Activated CD8-positive, alpha-beta memory T cell treated with anti-CD3 and anti-CD28 coated beads, Interleukin-2, amount 50 U/mL, for 24 hours (primary cell): ENCODE measurements at regions not wholly inside any gene's neighbourhood (a gene's known extent, or its start where the extent isn't known, plus 50 kb on each side); places are given as distances from the start of the nearest gene placed in this dataset.

Experiments used
- DNase-seq: peaks from one replicate; pipeline ENCODE4 v3.0.0-alpha.2; 2020; ENCODE audit errors: extremely low read depth

DNA sequence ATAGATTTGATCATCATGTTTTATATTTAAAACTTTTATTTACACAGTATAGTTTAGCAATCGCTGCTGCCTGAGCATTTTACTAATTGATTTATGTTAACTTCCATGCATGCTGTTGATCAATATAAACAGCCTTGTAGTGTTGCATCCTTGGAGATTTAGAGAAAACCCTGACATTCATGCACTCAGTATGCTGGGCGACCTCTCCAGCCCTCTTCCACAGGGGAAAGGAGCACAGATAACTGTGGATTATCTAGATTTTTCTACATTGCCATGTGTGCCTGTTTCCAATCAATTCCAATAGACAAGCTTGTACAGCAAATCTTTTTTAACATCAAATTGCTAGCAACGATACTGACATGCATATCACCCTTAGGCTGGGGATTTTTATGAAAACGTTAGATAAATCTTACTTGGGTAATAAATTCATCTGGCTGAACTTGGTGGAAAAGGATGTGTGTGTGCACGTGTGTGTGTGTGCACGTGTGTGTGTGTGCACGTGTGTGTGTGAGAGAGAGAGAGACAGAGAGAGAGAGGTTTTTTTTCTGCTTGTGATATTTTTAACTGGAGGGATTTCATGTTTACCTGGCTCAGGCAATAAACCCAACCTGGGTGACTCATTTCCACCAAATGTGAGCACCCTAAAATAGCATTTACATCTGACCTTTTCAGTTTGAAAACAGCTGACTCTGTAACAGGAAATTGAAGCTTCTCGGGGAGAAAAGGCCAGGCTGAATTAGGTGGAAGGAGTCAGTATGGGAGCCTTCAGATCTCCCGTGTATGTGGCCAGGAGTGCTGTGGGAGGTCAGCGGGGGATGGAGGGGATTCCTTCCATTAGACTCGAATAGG lies 339.8 kb downstream of the PRDM2 start:
- DNase-seq, result no peak

- no peak for DNase-seq
These were observed 350.0 kb downstream of the PRDM2 start for GRCh38 chr1:14049965-14050364.

DNA sequence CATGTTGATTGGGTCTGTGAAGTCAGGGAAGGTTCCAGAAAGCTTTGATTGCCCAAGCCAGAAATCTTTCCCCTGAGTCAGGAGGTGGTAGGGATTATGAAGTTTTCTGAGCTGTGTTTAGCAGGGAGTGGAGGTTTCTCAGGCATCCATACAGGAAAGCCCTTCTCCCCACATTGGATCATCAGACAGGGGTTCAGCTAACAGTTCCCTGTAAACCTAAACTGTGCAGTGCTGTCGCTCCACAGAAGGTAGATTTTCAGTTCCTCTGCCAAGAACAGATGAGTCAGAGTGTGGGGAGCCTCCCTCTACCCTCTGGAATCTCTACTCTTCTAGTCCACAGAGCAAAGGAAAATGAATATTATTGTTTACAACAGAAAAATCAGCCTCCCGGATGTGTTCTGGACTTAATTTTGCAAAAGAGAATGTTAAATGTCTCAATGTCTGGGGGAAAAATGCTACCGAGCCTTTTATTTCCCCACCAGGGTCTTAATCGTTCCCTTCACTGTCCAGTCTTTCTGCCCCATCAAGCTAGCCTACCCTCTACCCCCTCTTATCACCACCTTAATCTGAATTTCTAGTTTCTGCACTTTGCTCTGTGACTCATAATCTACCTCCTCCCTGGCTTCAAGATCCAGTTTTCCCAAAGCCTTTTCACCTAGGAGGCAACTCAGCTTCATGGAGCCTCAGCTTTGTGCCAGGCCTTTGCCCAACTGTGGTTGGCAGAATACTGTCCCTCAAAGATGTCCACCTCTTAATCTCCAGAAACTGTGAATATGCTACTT lies 355.6 kb downstream of the PRDM2 start:
- DNase-seq, result no peak

DNA sequence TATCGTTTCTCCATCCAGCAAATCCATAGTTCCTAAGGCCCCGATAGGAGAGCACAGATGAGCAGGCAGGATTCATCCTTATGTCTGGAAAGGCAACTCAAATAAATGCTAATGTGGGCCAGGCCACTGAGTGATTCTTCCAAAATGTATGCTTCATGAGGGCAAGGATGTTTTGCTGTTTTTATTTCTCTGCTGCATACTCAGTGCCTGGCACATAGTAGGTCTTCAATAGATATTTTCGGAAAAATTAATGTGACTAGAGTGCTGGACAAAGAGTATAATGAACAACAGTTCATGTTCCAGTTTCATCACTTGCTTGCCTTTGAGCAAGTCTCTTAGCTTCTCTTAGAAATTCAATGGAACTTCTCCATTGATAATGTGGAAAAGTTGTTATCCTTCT lies 357.7 kb downstream of the PRDM2 start:
- DNase-seq, result no peak

DNA sequence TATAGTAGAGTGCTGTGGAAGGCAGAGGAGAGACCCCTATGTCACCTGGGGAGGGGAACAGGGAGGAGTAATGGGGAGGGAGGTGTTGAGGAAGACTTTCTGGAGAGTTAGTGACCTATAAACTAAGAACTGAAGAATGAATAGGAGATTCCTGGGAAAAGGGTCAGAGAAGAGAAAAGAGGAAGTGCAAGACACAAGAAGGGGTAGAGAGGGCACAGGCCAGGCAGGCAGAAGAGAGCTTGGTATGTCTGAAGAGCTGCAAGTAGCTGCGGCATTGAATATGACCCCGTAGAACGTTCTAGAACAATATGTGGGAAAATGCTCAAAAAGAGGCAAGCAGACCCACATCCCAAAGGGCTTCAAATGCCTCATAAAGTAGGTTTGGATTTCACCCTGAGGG lies 361.2 kb downstream of the PRDM2 start:
- no peak for DNase-seq

GRCh38 chr1:14061722-14062121 lies 361.7 kb downstream of the PRDM2 start:
- DNase-seq, result no peak

DNA sequence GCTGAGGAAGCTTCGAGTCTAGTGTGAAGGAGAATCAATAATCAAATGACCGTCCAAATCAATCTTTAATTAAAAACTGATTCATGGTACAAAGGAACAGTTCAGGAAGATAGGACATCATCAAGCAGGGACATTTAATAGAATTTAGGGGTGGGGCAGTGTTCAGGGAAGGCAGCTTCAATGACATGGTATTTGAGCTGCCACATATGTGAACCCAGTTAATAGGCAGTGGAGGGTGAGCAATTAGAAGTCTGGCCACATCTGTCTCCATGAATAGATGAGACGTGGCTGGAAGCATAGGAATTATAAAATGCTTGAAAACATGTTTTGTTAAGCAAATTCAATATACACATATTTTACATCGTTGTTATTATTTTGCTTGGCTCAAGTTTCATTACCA lies 362.7 kb downstream of the PRDM2 start:
- no peak for DNase-seq

DNA sequence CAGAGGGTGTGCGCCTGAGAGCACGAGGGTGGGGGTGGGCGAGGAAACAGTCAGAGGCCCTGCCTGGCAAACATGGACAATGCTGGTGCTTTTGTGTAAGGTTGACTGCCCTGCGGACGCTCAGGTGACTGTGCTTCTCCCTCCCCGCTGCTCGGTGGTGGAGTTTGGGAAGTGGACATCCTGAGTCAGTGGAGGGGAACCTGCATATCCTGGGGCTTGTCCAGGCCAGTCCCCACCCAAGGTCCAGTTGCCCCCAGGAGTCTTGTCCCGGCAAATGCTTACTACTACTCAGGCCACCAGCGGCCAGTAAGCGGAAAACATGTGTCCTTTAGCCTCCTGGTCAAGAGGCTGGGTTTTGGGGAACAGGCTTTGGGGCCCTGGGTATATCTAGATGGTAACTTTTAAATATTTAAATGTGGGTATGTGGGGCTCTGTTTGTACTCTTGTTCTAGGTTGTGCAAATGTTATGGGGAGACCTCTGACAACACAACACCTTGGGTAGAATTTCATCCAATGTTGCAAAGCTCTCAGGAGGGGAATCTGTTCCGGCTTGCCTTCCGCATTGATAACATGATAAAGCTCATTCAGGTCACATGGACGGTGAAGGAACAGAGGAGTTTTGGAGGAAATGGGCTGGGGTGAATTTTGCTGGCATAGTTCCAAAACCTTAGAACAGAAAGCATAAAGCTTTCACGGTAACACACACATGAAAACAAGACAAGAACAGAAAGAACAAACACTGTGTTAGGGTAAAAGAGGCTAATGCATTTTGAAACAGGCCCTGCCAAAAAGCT lies 364.9 kb downstream of the PRDM2 start:
- DNase-seq, result no peak

DNA sequence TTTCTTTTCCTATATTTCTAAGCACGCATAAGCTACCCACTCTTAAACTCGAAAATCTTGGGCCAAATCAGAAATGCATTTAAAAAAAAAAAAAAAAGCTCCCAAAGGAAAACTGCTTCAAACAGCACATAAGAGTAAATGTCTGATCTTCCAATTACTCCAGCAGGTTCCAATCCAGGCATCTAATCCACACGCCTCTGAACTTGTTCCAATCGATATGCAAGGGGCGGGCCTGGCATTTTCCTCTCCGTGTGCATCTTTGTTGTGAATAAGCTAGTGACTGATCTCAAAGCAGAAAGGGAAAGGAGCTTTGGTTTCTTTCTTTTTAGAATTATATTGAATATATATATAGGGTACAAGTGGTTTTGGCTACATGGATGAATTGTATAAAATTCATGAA lies 365.5 kb downstream of the PRDM2 start:
- no peak for DNase-seq

- no peak for DNase-seq
These were observed 367.0 kb downstream of the PRDM2 start for GRCh38 chr1:14067036-14067435.

- no peak for DNase-seq
These were observed 367.7 kb downstream of the PRDM2 start for GRCh38 chr1:14067711-14068110.

GRCh38 chr1:14071581-14071980 lies 371.6 kb downstream of the PRDM2 start:
- no peak for DNase-seq

- DNase-seq, result no peak
These were observed 380.7 kb downstream of the PRDM2 start for GRCh38 chr1:14080653-14081052.

GRCh38 chr1:14082331-14082730 lies 382.3 kb downstream of the PRDM2 start:
- no peak for DNase-seq

GRCh38 chr1:14083277-14083676 lies 383.3 kb downstream of the PRDM2 start:
- no peak for DNase-seq

- DNase-seq, result no peak
These were observed 383.7 kb downstream of the PRDM2 start for GRCh38 chr1:14083706-14084105.

- no peak for DNase-seq
These were observed 390.1 kb downstream of the PRDM2 start for GRCh38 chr1:14090062-14090461.

DNA sequence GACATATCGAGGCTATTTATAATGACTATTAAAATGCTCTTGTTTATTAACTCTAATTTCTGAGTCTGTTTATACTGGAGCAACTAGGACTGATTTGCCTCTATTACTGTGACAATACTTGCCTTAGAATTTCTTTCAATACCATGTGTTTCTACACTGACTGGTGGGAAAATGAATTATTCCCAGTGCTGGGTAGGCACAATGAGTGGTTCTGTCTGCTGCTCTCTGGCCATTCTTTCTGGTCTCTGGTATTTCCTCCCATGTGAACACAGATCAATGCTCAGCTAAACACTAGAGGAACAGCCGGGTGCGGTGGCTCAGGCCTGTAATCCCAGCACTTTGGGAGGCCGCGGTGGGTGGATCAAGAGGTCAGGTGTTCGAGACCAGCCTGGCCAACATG lies 390.5 kb downstream of the PRDM2 start:
- no peak for DNase-seq

DNA sequence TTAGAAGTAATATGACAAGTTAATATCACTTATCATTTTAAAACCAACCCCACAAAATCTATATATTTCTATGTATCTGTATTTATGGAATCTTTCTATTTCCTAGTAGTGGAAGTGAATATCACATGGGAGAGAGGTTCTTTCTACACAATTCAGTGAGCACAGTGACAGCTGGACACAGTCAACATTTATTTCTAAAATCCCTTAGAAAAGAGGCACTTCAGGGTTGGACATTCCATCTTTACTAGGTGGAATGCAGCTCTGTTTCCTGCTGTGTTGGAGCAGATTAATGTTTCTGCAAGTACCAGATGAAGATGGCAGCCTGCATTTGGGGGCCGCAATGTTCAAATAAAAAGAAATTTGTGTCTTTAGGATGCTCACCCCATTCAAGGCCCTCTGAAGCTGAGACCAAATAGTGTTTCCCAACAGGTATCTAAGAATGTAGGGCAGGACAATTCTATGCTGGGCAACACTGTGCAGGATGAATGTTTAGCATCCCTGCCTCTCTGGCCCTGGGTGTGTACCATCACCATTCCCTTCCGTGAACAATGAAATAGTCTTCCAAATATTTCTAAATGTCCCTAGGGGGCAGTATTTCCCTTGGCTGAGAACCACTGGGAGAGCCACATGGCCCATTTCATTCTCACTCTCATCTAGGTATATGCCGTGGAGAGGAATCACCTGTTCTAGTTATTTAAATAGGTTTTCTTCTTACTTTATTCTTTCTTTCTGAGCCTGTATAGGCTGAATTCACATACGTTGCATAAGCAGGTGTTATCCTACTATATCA lies 394.8 kb downstream of the PRDM2 start:
- no peak for DNase-seq

DNA sequence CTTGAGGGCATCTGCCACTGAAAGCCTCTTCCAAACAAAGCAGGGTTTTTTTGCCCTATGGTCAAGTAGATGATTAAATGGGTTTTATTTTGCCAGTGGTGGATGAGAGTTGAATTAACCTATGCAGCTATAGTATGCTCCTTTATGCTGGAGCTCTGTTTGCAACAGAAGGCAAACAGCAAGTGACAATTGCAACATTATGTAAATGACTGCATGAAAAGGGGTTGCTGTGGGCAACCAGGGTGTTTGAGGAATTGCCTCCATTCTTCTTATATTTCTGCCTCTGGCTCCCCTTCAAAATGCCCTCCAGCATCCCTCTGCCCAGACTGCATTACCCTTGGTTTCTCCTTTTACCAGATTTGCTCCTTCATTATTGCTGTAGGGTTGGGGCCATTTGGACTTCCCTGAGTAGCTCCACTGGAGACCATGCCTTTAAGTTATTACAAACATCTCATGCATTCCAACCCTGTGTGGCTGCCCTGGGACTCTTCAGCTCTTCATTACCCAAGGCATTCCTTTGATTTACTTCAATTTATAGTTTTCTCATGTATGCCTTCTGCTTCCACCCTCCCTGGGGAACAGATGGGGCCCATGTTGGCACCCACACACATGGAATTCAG lies 398.4 kb downstream of the PRDM2 start:
- no peak for DNase-seq

GRCh38 chr1:14100444-14100843 lies 400.5 kb downstream of the PRDM2 start:
- no peak for DNase-seq
